ENCODE measurements at regions not wholly inside any gene's neighbourhood (a gene's known extent, or its start where the extent isn't known, plus 50 kb on each side); places are given as distances from the start of the nearest gene placed in this dataset.
A peak's percentile ranks its signal among the peaks of the same experiment; 100 is the strongest.
"Not testable (repeated sequence)": the region's sequence is repeated elsewhere in the genome, so short reads cannot be mapped to it uniquely, and the experiment has no call there.

- Histone ChIP-seq H3K4me3 (no peak overlapping the region), H3K9me3 (no peaks in the 10 kb centered on the region), H3K27me3 (peaks cover 0 to 52% of the 10 kb centered on the region in 2 donors), H3K36me3 (no peaks in the 10 kb centered on the region), H3K27ac (no peak overlapping the region), H3K4me1 (no peaks in the 10 kb centered on the region)
- no peak for TF ChIP-seq CTCF (IDR thresholded peaks at IDR 0.05)
- ATAC-seq (peak; percentile 53), DNase-seq (peak in 2 of 4 donors; percentile 26 to 50)
- intact Hi-C loops (cut with DNase I), result no loop called here
Observed at GRCh38 chr3:13233487-13234485, 160.6 kb upstream of the IQSEC1 start.

- TF ChIP-seq CTCF (IDR thresholded peaks at IDR 0.05), result no peak
- H3K27ac ChIP-seq, result no peak overlapping the region
- no peaks in the 10 kb centered on the region for H3K36me3 ChIP-seq
- peak in 1 of 4 donors; percentile 57 for DNase-seq
- no peaks in the 10 kb centered on the region for H3K4me1 ChIP-seq
- H3K27me3 ChIP-seq, result peaks cover 0 to 49% of the 10 kb centered on the region in 2 donors
- no peak overlapping the region for H3K4me3 ChIP-seq
- intact Hi-C loops (cut with DNase I), result no loop called here
- H3K9me3 ChIP-seq, result no peaks in the 10 kb centered on the region
- ATAC-seq, result no peak
Observed at GRCh38 chr3:13231781-13232666, 158.8 kb upstream of the IQSEC1 start.

GRCh38 chr3:13229273-13229949, 156.2 kb upstream of the IQSEC1 start:
- intact Hi-C loops (cut with DNase I), result no loop called here
- ATAC-seq (peak; percentile 66), DNase-seq (peak in 1 of 4 donors; percentile 14)
- Histone ChIP-seq H3K27ac (no peak overlapping the region), H3K27me3 (peaks cover 0 to 26% of the 10 kb centered on the region in 2 donors), H3K4me3 (no peak overlapping the region), H3K9me3 (no peaks in the 10 kb centered on the region), H3K4me1 (no peaks in the 10 kb centered on the region), H3K36me3 (no peaks in the 10 kb centered on the region)
- peak in 1 of 2 donors; percentile 17 for TF ChIP-seq CTCF (IDR thresholded peaks at IDR 0.05)

- H3K27me3 ChIP-seq, result peaks cover 0 to 18% of the 10 kb centered on the region in 2 donors
- intact Hi-C loops (cut with DNase I), result no loop called here
- ATAC-seq (no peak), DNase-seq (no peak)
- no peaks in the 10 kb centered on the region for H3K9me3 ChIP-seq
- no peak for TF ChIP-seq CTCF (IDR thresholded peaks at IDR 0.05)
- H3K36me3 ChIP-seq, result no peaks in the 10 kb centered on the region
- no peak overlapping the region for H3K27ac ChIP-seq
- no peaks in the 10 kb centered on the region for H3K4me1 ChIP-seq
- no peak overlapping the region for H3K4me3 ChIP-seq
Observed at GRCh38 chr3:13228584-13228983, 155.4 kb upstream of the IQSEC1 start.

GRCh38 chr3:13228169-13228568, 154.9 kb upstream of the IQSEC1 start:
- H3K4me3 ChIP-seq; H3K36me3 ChIP-seq; H3K27ac ChIP-seq; intact Hi-C loops (cut with DNase I); H3K9me3 ChIP-seq; ATAC-seq; DNase-seq; H3K4me1 ChIP-seq: not testable (repeated sequence)
- peaks cover 0 to 18% of the 10 kb centered on the region in 2 donors for H3K27me3 ChIP-seq
